ENCODE measurements at regions not wholly inside any gene's neighbourhood (a gene's known extent, or its start where the extent isn't known, plus 50 kb on each side); places are given as distances from the start of the nearest gene placed in this dataset.
"Not testable (repeated sequence)": the region's sequence is repeated elsewhere in the genome, so short reads cannot be mapped to it uniquely, and the experiment has no call there.

DNA sequence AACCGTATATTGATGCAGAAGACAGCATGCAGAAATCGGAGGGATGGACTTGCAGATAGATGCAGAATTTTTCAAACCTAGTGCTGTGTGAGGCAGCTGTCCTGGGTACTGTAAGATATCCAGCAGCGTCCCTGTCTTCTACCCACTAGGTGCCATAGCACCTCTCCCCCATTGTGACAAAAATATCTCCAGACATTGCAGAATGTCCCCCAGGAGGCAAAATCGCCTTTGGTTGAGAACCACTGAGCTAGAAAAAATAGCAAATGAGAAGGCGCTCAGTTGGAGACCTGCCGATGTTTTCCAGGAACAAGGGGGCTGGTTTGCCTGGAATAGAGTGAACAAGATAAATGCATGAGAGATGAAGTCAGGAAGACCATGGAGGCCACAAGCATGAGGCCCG is 67.9 kb upstream of the TMEM132D start:
- no peak for TF ChIP-seq CTCF (IDR thresholded peaks at IDR 0.05; ENCODE audit: borderline replicate concordance, control extremely low read depth, extremely low read depth, insufficient read depth, missing control alignments)
- no peak for DNase-seq (ENCODE audit: low spot score)
- in situ Hi-C loops (cut with MboI; ENCODE audit: low sequenced_read_pairs, unreplicated experiment), result no loop called here

GRCh38 chr12:129973236-129973961 is 69.6 kb upstream of the TMEM132D start:
- TF ChIP-seq CTCF (IDR thresholded peaks at IDR 0.05; ENCODE audit: borderline replicate concordance, control extremely low read depth, extremely low read depth, insufficient read depth, missing control alignments), result no peak

DNA sequence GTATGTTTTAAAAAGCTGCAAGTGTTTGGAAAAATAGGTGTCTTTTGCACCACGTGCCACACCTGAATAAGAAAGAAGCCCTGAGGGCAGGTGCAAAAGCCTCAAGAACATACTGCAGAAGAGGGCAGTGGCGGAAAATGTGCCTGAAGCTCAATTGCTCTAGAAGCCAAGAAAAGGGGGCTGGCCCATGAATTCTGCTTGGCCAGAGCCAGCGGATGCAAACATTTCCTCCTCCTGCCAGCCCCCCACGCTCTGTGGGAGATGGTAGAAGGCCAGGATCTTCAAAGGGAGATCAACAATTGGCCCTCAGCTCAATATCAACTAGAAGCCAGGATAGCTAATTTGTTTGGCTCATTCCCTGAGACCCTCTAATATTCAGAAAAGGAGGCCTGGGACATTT is 80.3 kb upstream of the TMEM132D start:
- no peak for DNase-seq (ENCODE audit: low spot score)
- in situ Hi-C loops (cut with MboI; ENCODE audit: low sequenced_read_pairs, unreplicated experiment), result no loop called here

More at GRCh38 chr12:129973236-129973961, 69.6 kb upstream of the TMEM132D start:
- in situ Hi-C loops (cut with MboI; ENCODE audit: low sequenced_read_pairs, unreplicated experiment), result no loop called here
- no peak for DNase-seq (ENCODE audit: low spot score)

DNA sequence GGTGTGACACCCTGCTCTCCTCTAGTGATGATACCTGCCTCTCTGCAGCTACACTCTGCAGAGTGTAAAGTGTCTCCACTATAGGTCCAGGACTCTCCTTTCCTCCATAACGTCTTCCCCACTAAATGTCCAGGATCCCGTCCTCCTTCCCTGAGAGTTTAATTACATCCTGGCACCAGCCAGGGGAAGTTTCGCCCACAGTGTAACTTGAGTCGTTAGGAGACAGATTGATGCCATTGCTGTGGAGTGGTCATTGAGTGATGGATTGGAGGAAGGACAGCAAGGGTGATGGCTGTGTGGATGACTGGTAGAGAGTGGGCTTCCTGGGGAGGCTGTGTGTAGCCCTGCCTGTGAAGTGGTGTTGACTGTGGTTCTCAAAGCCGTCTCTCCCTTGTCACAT is 84.0 kb upstream of the TMEM132D start:
- no peak for TF ChIP-seq CTCF (IDR thresholded peaks at IDR 0.05; ENCODE audit: borderline replicate concordance, control extremely low read depth, extremely low read depth, insufficient read depth, missing control alignments)
- no peak for DNase-seq (ENCODE audit: low spot score)
- in situ Hi-C loops (cut with MboI; ENCODE audit: low sequenced_read_pairs, unreplicated experiment), result no loop called here

More for the DNA sequence above, 80.3 kb upstream of the TMEM132D start:
- TF ChIP-seq CTCF (IDR thresholded peaks at IDR 0.05; ENCODE audit: borderline replicate concordance, control extremely low read depth, extremely low read depth, insufficient read depth, missing control alignments), result no peak

GRCh38 chr12:129994634-129995033 is 90.8 kb upstream of the TMEM132D start:
- no peak for DNase-seq (ENCODE audit: low spot score)
- in situ Hi-C loops (cut with MboI; ENCODE audit: low sequenced_read_pairs, unreplicated experiment), result no loop called here
- TF ChIP-seq CTCF (IDR thresholded peaks at IDR 0.05; ENCODE audit: borderline replicate concordance, control extremely low read depth, extremely low read depth, insufficient read depth, missing control alignments), result no peak

DNA sequence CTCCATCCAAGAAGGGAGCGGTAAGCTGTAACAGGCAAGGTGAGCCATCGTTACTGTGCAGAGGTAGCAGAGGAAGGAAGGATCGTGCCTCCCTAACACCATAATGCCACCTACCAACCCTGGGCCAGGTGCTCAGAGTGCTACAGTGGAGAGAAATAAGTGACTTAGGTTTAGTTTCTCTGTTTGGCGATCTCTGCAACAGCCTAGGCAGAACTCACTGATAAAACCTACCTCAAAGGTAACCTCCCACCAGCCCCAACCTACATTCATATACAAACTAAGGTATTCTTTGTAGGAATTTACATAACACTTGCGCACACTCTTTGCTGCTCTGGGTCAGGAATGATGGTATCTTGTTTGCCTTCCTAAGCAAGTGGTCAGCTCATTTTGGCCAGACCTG is 93.4 kb upstream of the TMEM132D start:
- in situ Hi-C loops (cut with MboI; ENCODE audit: low sequenced_read_pairs, unreplicated experiment), result no loop called here
- no peak for TF ChIP-seq CTCF (IDR thresholded peaks at IDR 0.05; ENCODE audit: borderline replicate concordance, control extremely low read depth, extremely low read depth, insufficient read depth, missing control alignments)
- no peak for DNase-seq (ENCODE audit: low spot score)

GRCh38 chr12:130004310-130004877 is 100.6 kb upstream of the TMEM132D start:
- in situ Hi-C loops (cut with MboI; ENCODE audit: low sequenced_read_pairs, unreplicated experiment); DNase-seq (ENCODE audit: low spot score): not testable (repeated sequence)

All from GM13976 (cell line).